NCI-H345 treated with DMSO at 0.1 percent for 48 hours (cell line): ENCODE measurements at regions not wholly inside any gene's neighbourhood (a gene's known extent, or its start where the extent isn't known, plus 50 kb on each side); places are given as distances from the start of the nearest gene placed in this dataset.
"Not testable (repeated sequence)": the region's sequence is repeated elsewhere in the genome, so short reads cannot be mapped to it uniquely, and the experiment has no call there.

Experiments
- DNase-seq: peaks from one replicate; lab custom pipeline; 2025; ENCODE audit not compliant: unreplicated experiment; lab: John Stamatoyannopoulos, UW

GRCh38 chr10:31687663-31688482 lies 240.8 kb downstream of the ARHGAP12 start:
- DNase-seq: no peak

- DNase-seq: no peak
Measured at GRCh38 chr10:31686599-31686998, 242.0 kb downstream of the ARHGAP12 start.

GRCh38 chr10:31683682-31684081 lies 244.9 kb downstream of the ARHGAP12 start:
- DNase-seq: no peak

GRCh38 chr10:31679936-31680335 lies 248.7 kb downstream of the ARHGAP12 start:
- DNase-seq: no peak

GRCh38 chr10:31678575-31679516 lies 249.8 kb downstream of the ARHGAP12 start:
- no peak for DNase-seq

GRCh38 chr10:31678139-31678536 lies 250.5 kb downstream of the ARHGAP12 start:
- DNase-seq: no peak

GRCh38 chr10:31677195-31678138 lies 251.2 kb downstream of the ARHGAP12 start:
- no peak for DNase-seq

GRCh38 chr10:31675726-31676125 lies 252.9 kb downstream of the ARHGAP12 start:
- DNase-seq: no peak

GRCh38 chr10:31669357-31669756 lies 259.3 kb downstream of the ARHGAP12 start:
- no peak for DNase-seq

- no peak for DNase-seq
Measured at GRCh38 chr10:31668326-31668725, 260.3 kb downstream of the ARHGAP12 start.

- not testable (repeated sequence) for DNase-seq
Measured at GRCh38 chr10:31665764-31666279, 262.8 kb downstream of the ARHGAP12 start.

- DNase-seq: no peak
Measured at GRCh38 chr10:31664803-31665202, 263.8 kb downstream of the ARHGAP12 start.

GRCh38 chr10:31664071-31664470 lies 264.6 kb downstream of the ARHGAP12 start:
- not testable (repeated sequence) for DNase-seq

GRCh38 chr10:31660300-31660699 lies 268.3 kb downstream of the ARHGAP12 start:
- DNase-seq: no peak

- DNase-seq: no peak
Measured at GRCh38 chr10:31659665-31660064, 269.0 kb downstream of the ARHGAP12 start.

GRCh38 chr10:31657434-31657872 lies 271.2 kb downstream of the ARHGAP12 start:
- no peak for DNase-seq

GRCh38 chr10:31656851-31657433 lies 271.7 kb downstream of the ARHGAP12 start:
- DNase-seq: no peak

GRCh38 chr10:31652038-31652437 lies 276.6 kb downstream of the ARHGAP12 start:
- no peak for DNase-seq

GRCh38 chr10:31650010-31650409 lies 278.6 kb downstream of the ARHGAP12 start:
- DNase-seq: no peak

- no peak for DNase-seq
Measured at GRCh38 chr10:31648966-31649365, 279.7 kb downstream of the ARHGAP12 start.
